ENCODE measurements at regions not wholly inside any gene's neighbourhood (a gene's known extent, or its start where the extent isn't known, plus 50 kb on each side); places are given as distances from the start of the nearest gene placed in this dataset.

- ChIA-PET CTCF (no interaction called here), POLR2A (no interaction called here)
- no peak for DNase-seq
- H3K36me3 Mint-ChIP-seq (ENCODE audit: low read depth): no peaks in the 10 kb centered on the region
- no peaks in the 10 kb centered on the region for H3K4me1 Mint-ChIP-seq
- H3K27ac Mint-ChIP-seq: no peak overlapping the region
- no peaks in the 10 kb centered on the region for H3K27me3 Mint-ChIP-seq
- H3K9me3 Mint-ChIP-seq: peaks cover 7% of the 10 kb centered on the region
- H3K4me3 Mint-ChIP-seq: no peak overlapping the region
Observed at GRCh38 chr9:16182784-16183183, 629.9 kb downstream of the CCDC171 start.

- ChIA-PET CTCF (no interaction called here), POLR2A (no interaction called here)
- Mint-ChIP-seq H3K36me3 (ENCODE audit: low read depth) (no peaks in the 10 kb centered on the region), H3K27ac (no peak overlapping the region), H3K4me3 (no peak overlapping the region), H3K27me3 (no peaks in the 10 kb centered on the region), H3K4me1 (no peaks in the 10 kb centered on the region), H3K9me3 (peaks cover 7% of the 10 kb centered on the region)
- no peak for DNase-seq
Observed at GRCh38 chr9:16184964-16185646, 632.3 kb downstream of the CCDC171 start.

GRCh38 chr9:16191191-16191590 lies 638.3 kb downstream of the CCDC171 start:
- Mint-ChIP-seq H3K9me3 (peaks cover 2% of the 10 kb centered on the region), H3K4me1 (no peaks in the 10 kb centered on the region), H3K36me3 (ENCODE audit: low read depth) (no peaks in the 10 kb centered on the region), H3K4me3 (no peak overlapping the region), H3K27me3 (no peaks in the 10 kb centered on the region), H3K27ac (no peak overlapping the region)
- POLR2A ChIA-PET: no interaction called here
- DNase-seq: no peak
- CTCF ChIA-PET: no interaction called here

GRCh38 chr9:16191691-16192402 lies 639.0 kb downstream of the CCDC171 start:
- ChIA-PET CTCF (no interaction called here), POLR2A (no interaction called here)
- DNase-seq: no peak
- H3K27ac Mint-ChIP-seq: no peak overlapping the region
- no peaks in the 10 kb centered on the region for H3K36me3 Mint-ChIP-seq (ENCODE audit: low read depth)
- no peaks in the 10 kb centered on the region for H3K9me3 Mint-ChIP-seq
- H3K4me1 Mint-ChIP-seq: no peaks in the 10 kb centered on the region
- H3K4me3 Mint-ChIP-seq: no peak overlapping the region
- H3K27me3 Mint-ChIP-seq: no peaks in the 10 kb centered on the region

GRCh38 chr9:16192403-16193017 lies 639.7 kb downstream of the CCDC171 start:
- no peak overlapping the region for H3K4me3 Mint-ChIP-seq
- ChIA-PET CTCF (no interaction called here), POLR2A (no interaction called here)
- no peak for DNase-seq
- no peaks in the 10 kb centered on the region for H3K36me3 Mint-ChIP-seq (ENCODE audit: low read depth)
- H3K27me3 Mint-ChIP-seq: no peaks in the 10 kb centered on the region
- H3K4me1 Mint-ChIP-seq: no peaks in the 10 kb centered on the region
- no peak overlapping the region for H3K27ac Mint-ChIP-seq
- H3K9me3 Mint-ChIP-seq: no peaks in the 10 kb centered on the region

GRCh38 chr9:16193066-16193465 lies 640.2 kb downstream of the CCDC171 start:
- H3K4me3 Mint-ChIP-seq: no peak overlapping the region
- H3K36me3 Mint-ChIP-seq (ENCODE audit: low read depth): no peaks in the 10 kb centered on the region
- no peaks in the 10 kb centered on the region for H3K9me3 Mint-ChIP-seq
- DNase-seq: no peak
- no peak overlapping the region for H3K27ac Mint-ChIP-seq
- no peaks in the 10 kb centered on the region for H3K4me1 Mint-ChIP-seq
- ChIA-PET POLR2A (no interaction called here), CTCF (no interaction called here)
- H3K27me3 Mint-ChIP-seq: no peaks in the 10 kb centered on the region

GRCh38 chr9:16196206-16196605 lies 643.4 kb downstream of the CCDC171 start:
- no peaks in the 10 kb centered on the region for H3K27me3 Mint-ChIP-seq
- H3K4me1 Mint-ChIP-seq: no peaks in the 10 kb centered on the region
- no peak for DNase-seq
- ChIA-PET CTCF (no interaction called here), POLR2A (no interaction called here)
- no peaks in the 10 kb centered on the region for H3K36me3 Mint-ChIP-seq (ENCODE audit: low read depth)
- H3K9me3 Mint-ChIP-seq: no peaks in the 10 kb centered on the region
- no peak overlapping the region for H3K27ac Mint-ChIP-seq
- H3K4me3 Mint-ChIP-seq: no peak overlapping the region

GRCh38 chr9:16197578-16198370 lies 644.9 kb downstream of the CCDC171 start:
- Mint-ChIP-seq H3K4me3 (no peak overlapping the region), H3K4me1 (no peaks in the 10 kb centered on the region), H3K9me3 (no peaks in the 10 kb centered on the region), H3K27ac (no peak overlapping the region), H3K36me3 (ENCODE audit: low read depth) (no peaks in the 10 kb centered on the region), H3K27me3 (no peaks in the 10 kb centered on the region)
- ChIA-PET POLR2A (no interaction called here), CTCF (no interaction called here)
- DNase-seq: no peak

GRCh38 chr9:16198996-16199395 lies 646.2 kb downstream of the CCDC171 start:
- Mint-ChIP-seq H3K27me3 (no peaks in the 10 kb centered on the region), H3K36me3 (ENCODE audit: low read depth) (no peaks in the 10 kb centered on the region), H3K27ac (no peak overlapping the region), H3K4me1 (no peaks in the 10 kb centered on the region), H3K9me3 (peaks cover 3% of the 10 kb centered on the region), H3K4me3 (no peak overlapping the region)
- no peak for DNase-seq
- CTCF ChIA-PET: interaction anchor here (0.7 kb wide), 1 partner anchor 11 kb away, joined by 3 read pairs; no protein-coding TSS in a partner anchor
- POLR2A ChIA-PET: no interaction called here

GRCh38 chr9:16202221-16202620 lies 649.4 kb downstream of the CCDC171 start:
- DNase-seq: no peak
- POLR2A ChIA-PET: no interaction called here
- Mint-ChIP-seq H3K27ac (no peak overlapping the region), H3K27me3 (no peaks in the 10 kb centered on the region), H3K4me3 (no peak overlapping the region), H3K4me1 (no peaks in the 10 kb centered on the region), H3K9me3 (peaks cover 6% of the 10 kb centered on the region), H3K36me3 (ENCODE audit: low read depth) (no peaks in the 10 kb centered on the region)
- CTCF ChIA-PET: interaction anchor here (0.7 kb wide), 1 partner anchor 871 kb away, joined by 4 read pairs; no protein-coding TSS in a partner anchor

GRCh38 chr9:16202914-16203728 lies 650.3 kb downstream of the CCDC171 start:
- Mint-ChIP-seq H3K27ac (no peak overlapping the region), H3K36me3 (ENCODE audit: low read depth) (no peaks in the 10 kb centered on the region), H3K4me3 (no peak overlapping the region), H3K27me3 (no peaks in the 10 kb centered on the region), H3K4me1 (no peaks in the 10 kb centered on the region), H3K9me3 (peaks cover 6% of the 10 kb centered on the region)
- DNase-seq: no peak
- POLR2A ChIA-PET: no interaction called here
- CTCF ChIA-PET: interaction anchor here (0.7 kb wide), 1 partner anchor 872 kb away, joined by 4 read pairs; no protein-coding TSS in a partner anchor

- ChIA-PET POLR2A (no interaction called here), CTCF (no interaction called here)
- Mint-ChIP-seq H3K27ac (no peak overlapping the region), H3K4me3 (no peak overlapping the region), H3K27me3 (no peaks in the 10 kb centered on the region), H3K36me3 (ENCODE audit: low read depth) (no peaks in the 10 kb centered on the region), H3K9me3 (peaks cover 7% of the 10 kb centered on the region), H3K4me1 (no peaks in the 10 kb centered on the region)
- no peak for DNase-seq
Observed at GRCh38 chr9:16203729-16204573, 651.1 kb downstream of the CCDC171 start.

Data from activated CD4-positive, alpha-beta memory T cell treated with anti-CD3 and anti-CD28 coated beads, Interleukin-2, amount 10 ng/mL, durations not matched to agents 7 days and 5 days (primary cell).